Sigmoid colon (tissue), 4 donors: ENCODE measurements at regions not wholly inside any gene's neighbourhood (a gene's known extent, or its start where the extent isn't known, plus 50 kb on each side); places are given as distances from the start of the nearest gene placed in this dataset.
"Not testable (repeated sequence)": the region's sequence is repeated elsewhere in the genome, so short reads cannot be mapped to it uniquely, and the experiment has no call there.

Source experiments
- CTCF ChIP-seq, 4 experiments: fragments of 450-650 bp in 3 of 4; fragments of 200-600 bp in 1 of 4; IDR thresholded peaks; one replicate each; pipeline ENCODE4 v1.5.1; 2016 to 2019; ENCODE audit warnings: antibody characterized with exemption in 4 of 4, mild to moderate bottlenecking in 3 of 4, moderate library complexity in 2 of 4
- EP300 ChIP-seq, 4 donors: sonication (generic); formaldehyde crosslinking; IDR thresholded peaks; one replicate each; pipeline ENCODE4 v1.6.1; 2017; ENCODE audit warnings: antibody characterized with exemption in 4 of 4
- POLR2A ChIP-seq, 2 donors: fragments of 450-650 bp; IDR thresholded peaks; one replicate each; pipeline ENCODE4 v1.6.1; 2016; ENCODE audit warnings: antibody characterized with exemption in 2 of 2, mild to moderate bottlenecking in 2 of 2, moderate library complexity in 2 of 2
- POLR2AphosphoS5 ChIP-seq, 4 donors: sonication (generic); formaldehyde crosslinking; IDR thresholded peaks; one replicate each; pipeline ENCODE4 v1.6.1; 2017; ENCODE audit warnings: antibody characterized with exemption in 4 of 4

GRCh38 chr4:49118379-49119212, 132.5 kb downstream of the CWH43 start:
- TF ChIP-seq POLR2A, CTCF, POLR2AphosphoS5, EP300 (IDR thresholded peaks at IDR 0.05): not testable (repeated sequence)
